HEK293T (cell line): ENCODE measurements at regions not wholly inside any gene's neighbourhood (a gene's known extent, or its start where the extent isn't known, plus 50 kb on each side); places are given as distances from the start of the nearest gene placed in this dataset.

Source experiments
- BHLHE40 ChIP-seq: fragments of 450-650 bp; IDR thresholded peaks from 2 replicates; pipeline ENCODE4 v1.6.1; 2016; ENCODE audit warnings: mild to moderate bottlenecking, moderate library complexity, borderline replicate concordance
- CTBP1 ChIP-seq: fragments of 450-650 bp; IDR thresholded peaks from 2 replicates; pipeline ENCODE4 v1.6.1; 2016; ENCODE audit warnings: borderline replicate concordance
- FOXA1 ChIP-seq: fragments of 450-650 bp; IDR thresholded peaks from 2 replicates; pipeline ENCODE4 v1.6.1; 2016; ENCODE audit warnings: mild to moderate bottlenecking
- FOXK2 ChIP-seq: fragments of 450-650 bp; IDR thresholded peaks from 2 replicates; pipeline ENCODE4 v1.6.1; 2016; ENCODE audit warnings: mild to moderate bottlenecking
- FOXM1 ChIP-seq: fragments of 450-650 bp; IDR thresholded peaks from 2 replicates; pipeline ENCODE4 v1.6.1; 2017; ENCODE audit warnings: mild to moderate bottlenecking, borderline replicate concordance
- HDGF ChIP-seq: fragments of 450-650 bp; IDR thresholded peaks from 2 replicates; pipeline ENCODE4 v1.6.1; 2017; ENCODE audit warnings: antibody characterized with exemption, borderline replicate concordance
- L3MBTL2 ChIP-seq: fragments of 450-650 bp; conservative IDR thresholded peaks from 2 replicates; pipeline ENCODE4 v1.6.1; 2016; ENCODE audit warnings: mild to moderate bottlenecking
- NFRKB ChIP-seq: fragments of 450-650 bp; IDR thresholded peaks from 2 replicates; pipeline ENCODE4 v1.6.1; 2016; ENCODE audit warnings: mild to moderate bottlenecking, moderate library complexity
- PKNOX1 ChIP-seq: fragments of 450-650 bp; IDR thresholded peaks from 2 replicates; pipeline ENCODE4 v1.6.1; 2016
- SP1 ChIP-seq: fragments of 450-650 bp; IDR thresholded peaks from 2 replicates; pipeline ENCODE4 v1.6.1; 2017
- SUZ12 ChIP-seq: fragments of 450-650 bp; IDR thresholded peaks from 2 replicates; pipeline ENCODE4 v1.6.1; 2016; ENCODE audit warnings: mild to moderate bottlenecking
- TARDBP ChIP-seq: fragments of 450-650 bp; IDR thresholded peaks from 2 replicates; pipeline ENCODE4 v1.6.1; 2016
- ZNF384 ChIP-seq: fragments of 450-650 bp; IDR thresholded peaks from 2 replicates; pipeline ENCODE4 v1.6.1; 2016

- TF ChIP-seq FOXM1 (no peak), BHLHE40 (no peak), HDGF (no peak), PKNOX1 (no peak), SP1 (no peak), TARDBP (no peak), NFRKB (no peak), ZNF384 (no peak), FOXA1 (no peak), FOXK2 (no peak), L3MBTL2 (no peak), SUZ12 (no peak), CTBP1 (no peak)
These were observed 50.8 kb upstream of the ITGA6 start for GRCh38 chr2:172376505-172377125.
